Tongue (tissue), 1 donor: ENCODE measurements at regions not wholly inside any gene's neighbourhood (a gene's known extent, or its start where the extent isn't known, plus 50 kb on each side); places are given as distances from the start of the nearest gene placed in this dataset.

Experiments
- DNase-seq: peaks from one replicate; pipeline ENCODE4 v3.0.0-alpha.2; 2015

- DNase-seq = no peak
These were observed 51.4 kb upstream of the SCIN start for GRCh38 chr7:12518920-12519681.

- DNase-seq = no peak
These were observed 50.9 kb upstream of the SCIN start for GRCh38 chr7:12519682-12520009.
